Lower leg skin (tissue), 3 donors: ENCODE measurements at regions not wholly inside any gene's neighbourhood (a gene's known extent, or its start where the extent isn't known, plus 50 kb on each side); places are given as distances from the start of the nearest gene placed in this dataset.

Experiments
- POLR2A ChIP-seq, 2 donors: fragments of 450-650 bp; IDR thresholded peaks; one replicate each; pipeline ENCODE4 v1.6.1; 2016 to 2017; ENCODE audit warnings: antibody characterized with exemption in 2 of 2, mild to moderate bottlenecking in 1 of 2, moderate library complexity in 1 of 2
- TF ChIP-seq, protein P1 (sequence below), 3 donors: fragments of 450-650 bp; IDR thresholded peaks; one replicate each; pipeline ENCODE4 v1.5.1; 2016; ENCODE audit warnings: antibody characterized with exemption in 3 of 3, mild to moderate bottlenecking in 3 of 3, moderate library complexity in 2 of 3

DNA sequence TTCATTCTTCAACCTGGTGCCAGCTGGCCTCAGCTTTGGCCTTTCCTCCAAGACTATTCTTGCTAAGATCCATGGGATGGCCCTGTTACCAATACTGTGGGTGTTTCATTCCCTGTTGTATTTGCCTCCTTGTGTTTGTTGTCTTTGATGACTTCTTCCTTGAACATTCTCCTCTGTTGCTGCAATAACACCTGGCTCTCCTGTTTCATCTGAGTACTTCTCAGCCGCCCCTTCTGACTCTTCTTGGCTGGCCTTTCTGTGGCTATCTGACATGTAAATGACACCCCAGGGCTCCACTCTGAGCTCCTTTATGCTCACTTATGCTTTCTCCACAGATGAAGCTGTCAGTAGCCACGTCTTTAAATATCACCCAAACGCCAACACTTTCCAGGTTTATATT is 302.7 kb upstream of the CHRNA7 start:
- TF ChIP-seq, protein P1, sequence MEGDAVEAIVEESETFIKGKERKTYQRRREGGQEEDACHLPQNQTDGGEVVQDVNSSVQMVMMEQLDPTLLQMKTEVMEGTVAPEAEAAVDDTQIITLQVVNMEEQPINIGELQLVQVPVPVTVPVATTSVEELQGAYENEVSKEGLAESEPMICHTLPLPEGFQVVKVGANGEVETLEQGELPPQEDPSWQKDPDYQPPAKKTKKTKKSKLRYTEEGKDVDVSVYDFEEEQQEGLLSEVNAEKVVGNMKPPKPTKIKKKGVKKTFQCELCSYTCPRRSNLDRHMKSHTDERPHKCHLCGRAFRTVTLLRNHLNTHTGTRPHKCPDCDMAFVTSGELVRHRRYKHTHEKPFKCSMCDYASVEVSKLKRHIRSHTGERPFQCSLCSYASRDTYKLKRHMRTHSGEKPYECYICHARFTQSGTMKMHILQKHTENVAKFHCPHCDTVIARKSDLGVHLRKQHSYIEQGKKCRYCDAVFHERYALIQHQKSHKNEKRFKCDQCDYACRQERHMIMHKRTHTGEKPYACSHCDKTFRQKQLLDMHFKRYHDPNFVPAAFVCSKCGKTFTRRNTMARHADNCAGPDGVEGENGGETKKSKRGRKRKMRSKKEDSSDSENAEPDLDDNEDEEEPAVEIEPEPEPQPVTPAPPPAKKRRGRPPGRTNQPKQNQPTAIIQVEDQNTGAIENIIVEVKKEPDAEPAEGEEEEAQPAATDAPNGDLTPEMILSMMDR (IDR thresholded peaks at IDR 0.05) = no peak
- TF ChIP-seq POLR2A (IDR thresholded peaks at IDR 0.05) = no peak
